IMR-90 (cell line): ENCODE measurements at regions not wholly inside any gene's neighbourhood (a gene's known extent, or its start where the extent isn't known, plus 50 kb on each side); places are given as distances from the start of the nearest gene placed in this dataset.

ENCODE experiments used
- ATAC-seq: fragments of 200-7000 bp; cut with Tn5 transposase; 2 replicates; pipeline ENCODE4 v1.9.1; 2020; ENCODE audit warnings: low read depth, mild to moderate bottlenecking, moderate library complexity
- BruUV-seq: library from RNA; stranded (reverse); fragments of 400-500 nt; replicated peaks from 2 replicates; lab custom pipeline; 2021; lab: Mats Ljungman, UMichigan
- CTCF ChIA-PET: fragments of 300-600 bp; formaldehyde crosslinking; extraction: SDS; loops from one replicate; lab custom pipeline; 2021; ENCODE audit warnings: antibody characterized with exemption; lab: Yijun Ruan, JAX
- POLR2A ChIA-PET: fragments of 300-600 bp; sonication (Branson Sonifier 250); formaldehyde crosslinking; loops from one replicate; lab custom pipeline; 2022; ENCODE audit warnings: antibody characterized with exemption; ENCODE audit not compliant: unreplicated experiment; lab: Charles Lee
- DNase-seq: peaks from one replicate; pipeline ENCODE4 v3.0.0; 2013
- H2AFZ ChIP-seq: replicated peaks from 2 replicates; pipeline ENCODE3; 2013; ENCODE audit warnings: low read length, mild to moderate bottlenecking; ENCODE audit not compliant: poor library complexity
- H2AK5ac ChIP-seq: 2 replicates; pipeline ENCODE4 v1.6.1; 2013; ENCODE audit warnings: low read depth, low read length, inconsistent platforms
- H2AK9ac ChIP-seq: replicated peaks from 2 replicates; pipeline ENCODE3; 2013; ENCODE audit warnings: mild to moderate bottlenecking, low read depth, low read length, moderate library complexity; ENCODE audit not compliant: poor library complexity
- H2BK120ac ChIP-seq: 2 replicates; pipeline ENCODE4 v1.6.1; 2013; ENCODE audit warnings: low read depth, low read length, inconsistent platforms
- H2BK15ac ChIP-seq: 3 replicates; pipeline ENCODE4 v1.6.1; 2013; ENCODE audit warnings: low read depth, low read length, inconsistent platforms
- H2BK20ac ChIP-seq: 2 replicates; pipeline ENCODE4 v1.6.1; 2013; ENCODE audit warnings: low read depth, mild to moderate bottlenecking, inconsistent platforms, low read length, moderate library complexity
- H2BK5ac ChIP-seq: 2 replicates; pipeline ENCODE4 v1.6.1; 2013; ENCODE audit warnings: mild to moderate bottlenecking, low read depth, low read length, inconsistent platforms; ENCODE audit not compliant: poor library complexity, severe bottlenecking
- H3K14ac ChIP-seq: replicated peaks from 2 replicates; pipeline ENCODE4 v1.6.1; 2013; ENCODE audit warnings: low read depth, low read length, inconsistent platforms
- H3K18ac ChIP-seq: 2 replicates; pipeline ENCODE4 v1.6.1; 2013; ENCODE audit warnings: low read depth, low read length, control low read depth
- H3K23ac ChIP-seq: 2 replicates; pipeline ENCODE4 v1.6.1; 2013; ENCODE audit warnings: low read depth, low read length, inconsistent platforms
- H3K27ac ChIP-seq: 2 replicates; pipeline ENCODE4 v1.5.1; 2013; ENCODE audit warnings: mild to moderate bottlenecking, control low read depth, low read length; ENCODE audit not compliant: insufficient read depth
- H3K27me3 ChIP-seq: 2 replicates; pipeline ENCODE4 v1.6.1; 2013; ENCODE audit warnings: low read length; ENCODE audit not compliant: control insufficient read depth, insufficient read depth
- H3K36me3 ChIP-seq: 2 replicates; pipeline ENCODE4 v1.6.1; 2013; ENCODE audit warnings: low read length, mixed read lengths; ENCODE audit not compliant: control insufficient read depth, insufficient read depth
- H3K4ac ChIP-seq: 2 replicates; pipeline ENCODE4 v1.6.1; 2013; ENCODE audit warnings: low read depth, low read length, inconsistent platforms
- H3K4me1 ChIP-seq: 2 replicates; pipeline ENCODE4 v1.6.1; 2013; ENCODE audit warnings: low read length, mixed read lengths; ENCODE audit not compliant: control insufficient read depth, insufficient read depth
- H3K4me2 ChIP-seq: 2 replicates; pipeline ENCODE4 v1.6.1; 2013; ENCODE audit warnings: low read depth, mild to moderate bottlenecking, control low read depth, low read length, moderate library complexity
- H3K4me3 ChIP-seq: 2 replicates; pipeline ENCODE4 v1.5.1; 2013; ENCODE audit warnings: low read depth, mild to moderate bottlenecking, control low read depth, low read length, moderate library complexity; ENCODE audit not compliant: insufficient read depth
- H3K56ac ChIP-seq: 2 replicates; pipeline ENCODE4 v1.6.1; 2013; ENCODE audit warnings: low read length, inconsistent platforms; ENCODE audit not compliant: insufficient read depth; ENCODE audit errors: extremely low read depth
- H3K79me1 ChIP-seq, 2 experiments: 2 replicates each; pipeline ENCODE4 v1.6.1; 2013; ENCODE audit warnings: low read length in 2 of 2, inconsistent platforms in 1 of 2, low read depth in 1 of 2
- H3K9ac ChIP-seq: 2 replicates; pipeline ENCODE4 v1.6.1; 2013; ENCODE audit warnings: low read depth, low read length, control low read depth
- H3K9me1 ChIP-seq: 2 replicates; pipeline ENCODE4 v1.6.1; 2013; ENCODE audit warnings: low read length, inconsistent platforms; ENCODE audit not compliant: insufficient read depth
- H3K9me3 ChIP-seq: 2 replicates; pipeline ENCODE4 v1.6.1; 2013; ENCODE audit warnings: low read length; ENCODE audit not compliant: control insufficient read depth, insufficient read depth
- H4K20me1 ChIP-seq: 2 replicates; pipeline ENCODE4 v1.6.1; 2013; ENCODE audit warnings: low read length, inconsistent platforms; ENCODE audit not compliant: insufficient read depth
- H4K5ac ChIP-seq: 2 replicates; pipeline ENCODE4 v1.6.1; 2013; ENCODE audit warnings: mild to moderate bottlenecking, low read depth, low read length, control low read depth
- H4K8ac ChIP-seq, 2 experiments: 2 replicates each; pipeline ENCODE4 v1.6.1; 2013; ENCODE audit warnings: low read depth in 2 of 2, low read length in 2 of 2, control low read depth in 1 of 2, inconsistent platforms in 1 of 2
- H4K91ac ChIP-seq: 2 replicates; pipeline ENCODE4 v1.6.1; 2013; ENCODE audit warnings: low read depth, low read length, inconsistent platforms; ENCODE audit not compliant: insufficient read depth
- CEBPB ChIP-seq: IDR thresholded peaks from 2 replicates; pipeline ENCODE4 v1.6.1; 2012; ENCODE audit warnings: low read depth, low read length, improper control_type of control experiment
- CTCF ChIP-seq: conservative IDR thresholded peaks from 2 replicates; pipeline ENCODE4 v1.5.1; 2012; ENCODE audit warnings: mild to moderate bottlenecking, low read depth, low read length, improper control_type of control experiment
- FOS ChIP-seq: fragments of 150-350 bp; IDR thresholded peaks from 2 replicates; pipeline ENCODE4 v1.6.1; 2016; ENCODE audit warnings: low read depth, low read length
- MAZ ChIP-seq: IDR thresholded peaks from 2 replicates; pipeline ENCODE4 v1.6.1; 2012; ENCODE audit warnings: low read depth, mild to moderate bottlenecking, low read length, improper control_type of control experiment, moderate library complexity, borderline replicate concordance
- POLR2A ChIP-seq: IDR thresholded peaks from 2 replicates; pipeline ENCODE4 v1.6.1; 2012; ENCODE audit warnings: mild to moderate bottlenecking, low read depth, low read length
- RAD21 ChIP-seq: IDR thresholded peaks from 2 replicates; pipeline ENCODE4 v1.6.1; 2012; ENCODE audit warnings: low read length, improper control_type of control experiment
- RFX5 ChIP-seq: IDR thresholded peaks from 2 replicates; pipeline ENCODE4 v1.8.0; 2012; ENCODE audit warnings: low read depth, mild to moderate bottlenecking, low read length, moderate library complexity
- SMC3 ChIP-seq: fragments of 150-350 bp; IDR thresholded peaks from 2 replicates; pipeline ENCODE4 v1.6.1; 2016; ENCODE audit warnings: low read depth, mild to moderate bottlenecking, antibody characterized with exemption, low read length, moderate library complexity
- USF2 ChIP-seq: fragments of 150-350 bp; IDR thresholded peaks from 2 replicates; pipeline ENCODE4 v1.6.1; 2017; ENCODE audit warnings: mild to moderate bottlenecking, antibody characterized with exemption, low read length, low read depth
- WGBS, 2 experiments: methylation state at CpG; one replicate each; pipeline versions ENCODE4 v1.1.5 to v1.1.7; 2013; ENCODE audit warnings: missing lambda C conversion rate in 2 of 2; ENCODE audit not compliant: insufficient read length in 1 of 2; ENCODE audit errors: extremely low coverage in 2 of 2; 5-methylcytosine and 5-hydroxymethylcytosine counted together
- dilution Hi-C: fragments of 300-500 bp; cut with HindIII; formaldehyde crosslinking; loops from one replicate; pipeline ENCODE4 v1.14.3; 2018; ENCODE audit warnings: low sequenced_read_pairs; ENCODE audit not compliant: unreplicated experiment
- in situ Hi-C: fragments of 300-500 bp; cut with MboI; formaldehyde crosslinking; loops from 3 replicates; pipeline ENCODE4 v1.14.3; 2019; ENCODE audit warnings: low sequenced_read_pairs, inconsistent platforms, mixed read lengths
- intact Hi-C: fragments of 100-400 bp; cut with micrococcal nuclease; formaldehyde crosslinking; loops from 2 replicates; pipeline ENCODE4 v1.10.0; 2022

- intact Hi-C loops (no loop called here), dilution Hi-C loops (no loop called here), in situ Hi-C loops (no loop called here)
- WGBS, 2 experiments: no CpG with 5 or more reads among the region's 1 CpG
- H3K4me1 ChIP-seq: peaks cover under 1% of the 10 kb centered on the region
- H3K56ac ChIP-seq: no peak overlapping the region
- no peaks in the 10 kb centered on the region for H4K20me1 ChIP-seq
- no peak for TF ChIP-seq CEBPB
- TF ChIP-seq RFX5: no peak
- no peak for TF ChIP-seq CTCF
- TF ChIP-seq SMC3: no peak
- no peak for TF ChIP-seq POLR2A
- no peak for TF ChIP-seq USF2
- no peak for TF ChIP-seq MAZ
- TF ChIP-seq FOS: no peak
- no peak for TF ChIP-seq RAD21
- no peak overlapping the region for H2BK20ac ChIP-seq
- no peak overlapping the region for H4K8ac ChIP-seq
- H2BK120ac ChIP-seq: no peak overlapping the region
- DNase-seq: no peak
- H3K23ac ChIP-seq: no peak overlapping the region
- no peaks in the 10 kb centered on the region for H3K79me1 ChIP-seq
- no TSS peak for BruUV-seq
- no peak overlapping the region for H2BK15ac ChIP-seq
- H3K14ac ChIP-seq: no peak overlapping the region
- no peak overlapping the region for H4K5ac ChIP-seq
- ChIA-PET POLR2A (no interaction called here), CTCF (no interaction called here)
- no peak overlapping the region for H2AK5ac ChIP-seq
- H3K4ac ChIP-seq: no peak overlapping the region
- no peaks in the 10 kb centered on the region for H3K27me3 ChIP-seq
- H4K91ac ChIP-seq: no peak overlapping the region
- H2AFZ ChIP-seq: no peak overlapping the region
- H3K36me3 ChIP-seq: no peaks in the 10 kb centered on the region
- no peak for ATAC-seq
- no peak overlapping the region for H2AK9ac ChIP-seq
- H3K27ac ChIP-seq: no peak overlapping the region
- H3K4me2 ChIP-seq: no peak overlapping the region
- H3K9me1 ChIP-seq: no peaks in the 10 kb centered on the region
- H3K4me3 ChIP-seq: no peak overlapping the region
- H3K9ac ChIP-seq: no peak overlapping the region
- no peak overlapping the region for H3K18ac ChIP-seq
- no peaks in the 10 kb centered on the region for H3K9me3 ChIP-seq
- no peak overlapping the region for H2BK5ac ChIP-seq
Observed at GRCh38 chr16:72261127-72261526, 89.2 kb upstream of the PMFBP1 start.
